IMR-90 (cell line): ENCODE measurements at regions not wholly inside any gene's neighbourhood (a gene's known extent, or its start where the extent isn't known, plus 50 kb on each side); places are given as distances from the start of the nearest gene placed in this dataset.

ENCODE experiments used
- CEBPB ChIP-seq: IDR thresholded peaks from 2 replicates; pipeline ENCODE4 v1.6.1; 2012; ENCODE audit warnings: low read depth, low read length, improper control_type of control experiment
- TF ChIP-seq, protein P1 (sequence below): conservative IDR thresholded peaks from 2 replicates; pipeline ENCODE4 v1.5.1; 2012; ENCODE audit warnings: mild to moderate bottlenecking, low read depth, low read length, improper control_type of control experiment

DNA sequence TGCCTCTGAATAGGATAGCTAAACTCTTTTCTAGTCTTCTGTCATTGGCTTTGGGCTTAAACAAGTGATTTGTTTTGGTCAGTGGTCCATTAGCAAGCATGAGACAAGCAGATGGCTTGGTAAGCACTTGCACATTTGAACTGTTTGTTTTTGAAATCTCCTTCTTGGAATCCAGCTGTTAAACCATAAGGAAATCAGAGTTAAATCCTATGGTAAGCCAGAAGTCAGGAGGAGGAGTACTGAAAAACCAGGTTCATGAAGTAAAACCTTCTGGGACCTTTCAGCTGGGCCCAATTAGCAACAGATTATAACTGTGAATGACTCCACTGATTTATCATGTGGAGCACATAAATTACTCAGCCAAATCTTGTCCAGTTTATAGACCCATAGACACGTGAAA, 1042.5 kb upstream of the PABPC4L start:
- TF ChIP-seq, protein P1, sequence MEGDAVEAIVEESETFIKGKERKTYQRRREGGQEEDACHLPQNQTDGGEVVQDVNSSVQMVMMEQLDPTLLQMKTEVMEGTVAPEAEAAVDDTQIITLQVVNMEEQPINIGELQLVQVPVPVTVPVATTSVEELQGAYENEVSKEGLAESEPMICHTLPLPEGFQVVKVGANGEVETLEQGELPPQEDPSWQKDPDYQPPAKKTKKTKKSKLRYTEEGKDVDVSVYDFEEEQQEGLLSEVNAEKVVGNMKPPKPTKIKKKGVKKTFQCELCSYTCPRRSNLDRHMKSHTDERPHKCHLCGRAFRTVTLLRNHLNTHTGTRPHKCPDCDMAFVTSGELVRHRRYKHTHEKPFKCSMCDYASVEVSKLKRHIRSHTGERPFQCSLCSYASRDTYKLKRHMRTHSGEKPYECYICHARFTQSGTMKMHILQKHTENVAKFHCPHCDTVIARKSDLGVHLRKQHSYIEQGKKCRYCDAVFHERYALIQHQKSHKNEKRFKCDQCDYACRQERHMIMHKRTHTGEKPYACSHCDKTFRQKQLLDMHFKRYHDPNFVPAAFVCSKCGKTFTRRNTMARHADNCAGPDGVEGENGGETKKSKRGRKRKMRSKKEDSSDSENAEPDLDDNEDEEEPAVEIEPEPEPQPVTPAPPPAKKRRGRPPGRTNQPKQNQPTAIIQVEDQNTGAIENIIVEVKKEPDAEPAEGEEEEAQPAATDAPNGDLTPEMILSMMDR, result no peak
- TF ChIP-seq CEBPB, result no peak
